ENCODE measurements at regions not wholly inside any gene's neighbourhood (a gene's known extent, or its start where the extent isn't known, plus 50 kb on each side); places are given as distances from the start of the nearest gene placed in this dataset.

- Histone ChIP-seq H3K9me3 (ENCODE audit: low read length) (no peaks in the 10 kb centered on the region), H3F3A (ENCODE audit: insufficient read depth, low read length, poor library complexity, severe bottlenecking) (no peaks in the 10 kb centered on the region), H3K27ac (ENCODE audit: low read length) (no peak overlapping the region), H4K20me1 (ENCODE audit: insufficient read depth) (no peaks in the 10 kb centered on the region), H3K4me2 (ENCODE audit: low read length) (no peak overlapping the region), H3K9ac (ENCODE audit: low read length) (no peak overlapping the region), H3K36me3 (ENCODE audit: insufficient read depth, low read length) (no peaks in the 10 kb centered on the region), H2AFZ (ENCODE audit: low read depth, low read length) (no peak overlapping the region), H3K9me2 (ENCODE audit: insufficient read depth, low read length) (no peaks in the 10 kb centered on the region), H3K4me3 (ENCODE audit: low read length) (no peak overlapping the region), H3K79me2 (replicated peaks; ENCODE audit: insufficient read depth, low read length) (no peaks in the 10 kb centered on the region), H3K27me3 (ENCODE audit: insufficient read depth, low read depth, low read length) (no peaks in the 10 kb centered on the region)
- TF ChIP-seq SMC3 (conservative IDR thresholded peaks at IDR 0.05; ENCODE audit: poor library complexity): no peak
- no peak for TF ChIP-seq POLR2AphosphoS5 (IDR thresholded peaks at IDR 0.05)
- no peak for TF ChIP-seq RAD21 (conservative IDR thresholded peaks at IDR 0.05)
Measured at GRCh38 chr20:43358811-43359210, 98.9 kb upstream of the SRSF6 start.

DNA sequence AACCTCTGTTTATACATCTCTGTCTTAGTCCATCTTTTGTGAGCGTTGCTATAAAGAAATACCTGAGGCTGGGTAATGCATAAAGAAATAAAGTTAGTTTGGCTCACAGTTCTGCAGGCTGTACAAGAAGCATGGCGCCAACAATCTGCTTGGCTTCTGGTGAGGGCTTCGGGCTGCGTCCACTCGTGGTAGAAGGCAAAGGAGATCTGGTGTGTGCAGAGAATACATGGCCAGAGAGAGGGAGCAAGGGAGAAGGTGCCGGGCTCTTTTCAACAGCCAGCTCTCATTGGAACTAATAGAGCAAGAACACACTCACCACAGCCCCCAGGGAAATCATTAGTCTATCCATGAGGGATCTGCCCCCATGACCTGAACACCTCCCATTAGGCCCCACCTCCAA, 100.3 kb upstream of the SRSF6 start:
- Histone ChIP-seq H3K4me3 (ENCODE audit: low read length) (no peak overlapping the region), H3F3A (ENCODE audit: insufficient read depth, low read length, poor library complexity, severe bottlenecking) (no peaks in the 10 kb centered on the region), H3K27ac (ENCODE audit: low read length) (no peak overlapping the region), H3K36me3 (ENCODE audit: insufficient read depth, low read length) (no peaks in the 10 kb centered on the region), H3K9ac (ENCODE audit: low read length) (no peak overlapping the region), H3K27me3 (ENCODE audit: insufficient read depth, low read depth, low read length) (no peaks in the 10 kb centered on the region), H3K9me2 (ENCODE audit: insufficient read depth, low read length) (no peaks in the 10 kb centered on the region), H3K9me3 (ENCODE audit: low read length) (no peaks in the 10 kb centered on the region), H2AFZ (ENCODE audit: low read depth, low read length) (no peak overlapping the region), H3K79me2 (replicated peaks; ENCODE audit: insufficient read depth, low read length) (no peaks in the 10 kb centered on the region), H3K4me2 (ENCODE audit: low read length) (no peak overlapping the region), H4K20me1 (ENCODE audit: insufficient read depth) (no peaks in the 10 kb centered on the region)
- no peak for TF ChIP-seq CTCF (IDR thresholded peaks at IDR 0.05; ENCODE audit: poor library complexity, severe bottlenecking)
- no peak for TF ChIP-seq POLR2AphosphoS5 (IDR thresholded peaks at IDR 0.05)
- TF ChIP-seq RAD21 (conservative IDR thresholded peaks at IDR 0.05): no peak
- no peak for TF ChIP-seq TAF1 (IDR thresholded peaks at IDR 0.05; ENCODE audit: low read depth)
- no peak for TF ChIP-seq SMC3 (conservative IDR thresholded peaks at IDR 0.05; ENCODE audit: poor library complexity)
- no peak for TF ChIP-seq EZH2 (IDR thresholded peaks at IDR 0.05; ENCODE audit: borderline replicate concordance, insufficient read depth, low read length, poor library complexity, severe bottlenecking)
- TF ChIP-seq MXI1 (conservative IDR thresholded peaks at IDR 0.05; ENCODE audit: poor library complexity, severe bottlenecking): no peak
- TF ChIP-seq EP300 (conservative IDR thresholded peaks at IDR 0.05; ENCODE audit: poor library complexity, severe bottlenecking): no peak
- TF ChIP-seq REST (IDR thresholded peaks at IDR 0.05; ENCODE audit: borderline replicate concordance): no peak

GRCh38 chr20:43355610-43356009, 102.1 kb upstream of the SRSF6 start:
- Histone ChIP-seq H3K36me3 (ENCODE audit: insufficient read depth, low read length) (no peaks in the 10 kb centered on the region), H2AFZ (ENCODE audit: low read depth, low read length) (no peak overlapping the region), H3K79me2 (replicated peaks; ENCODE audit: insufficient read depth, low read length) (no peaks in the 10 kb centered on the region), H3K9me3 (ENCODE audit: low read length) (no peaks in the 10 kb centered on the region), H3K27ac (ENCODE audit: low read length) (no peak overlapping the region), H3K4me2 (ENCODE audit: low read length) (no peak overlapping the region), H4K20me1 (ENCODE audit: insufficient read depth) (no peaks in the 10 kb centered on the region), H3K27me3 (ENCODE audit: insufficient read depth, low read depth, low read length) (no peaks in the 10 kb centered on the region), H3F3A (ENCODE audit: insufficient read depth, low read length, poor library complexity, severe bottlenecking) (no peaks in the 10 kb centered on the region), H3K9me2 (ENCODE audit: insufficient read depth, low read length) (no peaks in the 10 kb centered on the region), H3K4me3 (ENCODE audit: low read length) (no peak overlapping the region), H3K9ac (ENCODE audit: low read length) (no peak overlapping the region)
- no peak for TF ChIP-seq REST (IDR thresholded peaks at IDR 0.05; ENCODE audit: borderline replicate concordance)
- TF ChIP-seq POLR2AphosphoS5 (IDR thresholded peaks at IDR 0.05): no peak
- TF ChIP-seq SMC3 (conservative IDR thresholded peaks at IDR 0.05; ENCODE audit: poor library complexity): no peak
- TF ChIP-seq EP300 (conservative IDR thresholded peaks at IDR 0.05; ENCODE audit: poor library complexity, severe bottlenecking): no peak
- TF ChIP-seq RAD21 (conservative IDR thresholded peaks at IDR 0.05): no peak
- TF ChIP-seq TAF1 (IDR thresholded peaks at IDR 0.05; ENCODE audit: low read depth): no peak
- TF ChIP-seq MXI1 (conservative IDR thresholded peaks at IDR 0.05; ENCODE audit: poor library complexity, severe bottlenecking): no peak
- TF ChIP-seq CTCF (IDR thresholded peaks at IDR 0.05; ENCODE audit: poor library complexity, severe bottlenecking): no peak
- no peak for TF ChIP-seq EZH2 (IDR thresholded peaks at IDR 0.05; ENCODE audit: borderline replicate concordance, insufficient read depth, low read length, poor library complexity, severe bottlenecking)

All from neural cell (in vitro differentiated cells).